ENCODE measurements at regions not wholly inside any gene's neighbourhood (a gene's known extent, or its start where the extent isn't known, plus 50 kb on each side); places are given as distances from the start of the nearest gene placed in this dataset.

DNA sequence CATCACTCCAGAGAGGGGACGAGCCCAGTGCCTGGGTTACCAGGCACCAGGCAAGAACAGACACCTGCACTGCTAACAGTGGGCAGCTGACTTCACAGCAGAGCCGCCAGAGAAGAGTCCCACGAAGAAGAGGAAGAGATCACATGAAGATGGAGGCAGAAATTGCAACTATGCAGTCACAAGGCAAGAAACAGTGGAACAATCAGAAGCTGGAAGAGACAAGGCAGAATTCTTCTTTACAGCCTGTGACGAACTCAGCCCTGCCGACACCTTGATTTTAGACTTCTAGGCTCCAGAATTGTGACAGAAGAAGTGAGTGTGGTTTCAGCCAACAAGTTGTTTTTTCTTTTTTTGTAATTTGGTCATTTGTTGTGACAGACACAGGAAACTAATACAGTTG is 59.2 kb downstream of the IL12A start:
- Histone ChIP-seq H4K8ac (ENCODE audit: extremely low read depth, insufficient read depth, low read length) (no peak overlapping the region), H3K18ac (ENCODE audit: extremely low read depth, low read length) (no peak overlapping the region), H3K79me2 (ENCODE audit: control insufficient read depth in 1 of 2, insufficient read depth in 2 of 2, low read length in 2 of 2) (no peaks in the 10 kb centered on the region), H3K4me1 (replicated peaks in 1 of 4; ENCODE audit: control insufficient read depth in 3 of 4, insufficient read depth in 4 of 4, low read length in 3 of 4) (no peaks in the 10 kb centered on the region), H4K20me1 (replicated peaks in 1 of 2; ENCODE audit: control insufficient read depth in 1 of 2, insufficient read depth in 2 of 2, low read length in 2 of 2) (no peaks in the 10 kb centered on the region), H2BK5ac (ENCODE audit: low read depth, low read length) (no peak overlapping the region), H3K4me3 (ENCODE audit: extremely low read depth in 1 of 4, insufficient read depth in 2 of 4, low read depth in 3 of 4, low read length in 4 of 4) (no peak overlapping the region), H3K36me3 (ENCODE audit: control insufficient read depth in 2 of 4, insufficient read depth in 4 of 4, low read length in 3 of 4) (no peaks in the 10 kb centered on the region), H2BK120ac (replicated peaks; ENCODE audit: low read depth, low read length) (no peak overlapping the region), H2BK20ac (ENCODE audit: low read length) (no peak overlapping the region), H3K14ac (ENCODE audit: insufficient read length) (no peak overlapping the region), H2BK12ac (ENCODE audit: low read depth, low read length) (no peak overlapping the region), H3K23ac (ENCODE audit: insufficient read length) (no peak overlapping the region), H4K5ac (ENCODE audit: insufficient read length, low read depth, low read length) (no peak overlapping the region), H3K23me2 (ENCODE audit: low read depth, low read length) (no peaks in the 10 kb centered on the region), H2AFZ (ENCODE audit: low read length) (no peak overlapping the region), H3K4ac (replicated peaks; ENCODE audit: insufficient read length, low read depth, low read length) (no peak overlapping the region), H3K27me3 (replicated peaks in 1 of 4; ENCODE audit: control insufficient read depth in 3 of 4, extremely low read depth in 1 of 4, insufficient read depth in 3 of 4, low read length in 3 of 4) (no peaks in the 10 kb centered on the region), H3K27ac (ENCODE audit: low read depth, low read length) (no peak overlapping the region), H2BK15ac (ENCODE audit: low read length) (no peak overlapping the region), H3K9ac (replicated peaks in 1 of 4; ENCODE audit: extremely low read depth in 1 of 4, low read depth in 3 of 4, low read length in 3 of 4) (no peak overlapping the region), H2AK5ac (ENCODE audit: low read depth, low read length) (no peak overlapping the region), H3K79me1 (ENCODE audit: low read depth, low read length) (no peaks in the 10 kb centered on the region), H3K9me3 (ENCODE audit: insufficient read depth in 2 of 2, low read depth in 1 of 2, low read length in 1 of 2) (0 out of 4 replicates have a peak, but pooled peaks cover 0 to under 1% of the 10 kb centered on the region in 2 experiments), H4K91ac (replicated peaks; ENCODE audit: insufficient read length, low read length) (no peak overlapping the region), H3K4me2 (ENCODE audit: insufficient read depth in 1 of 2, low read depth in 2 of 2, low read length in 2 of 2) (no peak overlapping the region), H3K56ac (replicated peaks; ENCODE audit: insufficient read length, low read depth, low read length) (no peak overlapping the region)
- WGBS, 2 experiments (ENCODE audit: extremely low coverage in 1 of 2, insufficient coverage in 1 of 2, insufficient read length in 1 of 2, insufficient replicate concordance in 2 of 2, low coverage in 1 of 2, low lambda C conversion rate in 2 of 2, missing lambda C conversion rate in 1 of 2), result 92% methylated on average over 5 of the region's 5 CpGs; no CpG with 5 or more reads in 1 of the 2 experiments
- DNase-seq (ENCODE audit: low read depth in 1 of 2, low spot score in 2 of 2), result no peak
- POLR2A ChIA-PET (ENCODE audit: partially characterized antibody), result no interaction called here
- FAIRE-seq, result no peak
- CTCF ChIA-PET (ENCODE audit: partially characterized antibody), result interaction anchor here (0.8 to 1.5 kb wide), 4 partner anchors 8 to 178 kb away, joined by 3 to 7 read pairs (median 5); partner anchors contain the start of gene C3orf80
- TF ChIP-seq, protein P1, sequence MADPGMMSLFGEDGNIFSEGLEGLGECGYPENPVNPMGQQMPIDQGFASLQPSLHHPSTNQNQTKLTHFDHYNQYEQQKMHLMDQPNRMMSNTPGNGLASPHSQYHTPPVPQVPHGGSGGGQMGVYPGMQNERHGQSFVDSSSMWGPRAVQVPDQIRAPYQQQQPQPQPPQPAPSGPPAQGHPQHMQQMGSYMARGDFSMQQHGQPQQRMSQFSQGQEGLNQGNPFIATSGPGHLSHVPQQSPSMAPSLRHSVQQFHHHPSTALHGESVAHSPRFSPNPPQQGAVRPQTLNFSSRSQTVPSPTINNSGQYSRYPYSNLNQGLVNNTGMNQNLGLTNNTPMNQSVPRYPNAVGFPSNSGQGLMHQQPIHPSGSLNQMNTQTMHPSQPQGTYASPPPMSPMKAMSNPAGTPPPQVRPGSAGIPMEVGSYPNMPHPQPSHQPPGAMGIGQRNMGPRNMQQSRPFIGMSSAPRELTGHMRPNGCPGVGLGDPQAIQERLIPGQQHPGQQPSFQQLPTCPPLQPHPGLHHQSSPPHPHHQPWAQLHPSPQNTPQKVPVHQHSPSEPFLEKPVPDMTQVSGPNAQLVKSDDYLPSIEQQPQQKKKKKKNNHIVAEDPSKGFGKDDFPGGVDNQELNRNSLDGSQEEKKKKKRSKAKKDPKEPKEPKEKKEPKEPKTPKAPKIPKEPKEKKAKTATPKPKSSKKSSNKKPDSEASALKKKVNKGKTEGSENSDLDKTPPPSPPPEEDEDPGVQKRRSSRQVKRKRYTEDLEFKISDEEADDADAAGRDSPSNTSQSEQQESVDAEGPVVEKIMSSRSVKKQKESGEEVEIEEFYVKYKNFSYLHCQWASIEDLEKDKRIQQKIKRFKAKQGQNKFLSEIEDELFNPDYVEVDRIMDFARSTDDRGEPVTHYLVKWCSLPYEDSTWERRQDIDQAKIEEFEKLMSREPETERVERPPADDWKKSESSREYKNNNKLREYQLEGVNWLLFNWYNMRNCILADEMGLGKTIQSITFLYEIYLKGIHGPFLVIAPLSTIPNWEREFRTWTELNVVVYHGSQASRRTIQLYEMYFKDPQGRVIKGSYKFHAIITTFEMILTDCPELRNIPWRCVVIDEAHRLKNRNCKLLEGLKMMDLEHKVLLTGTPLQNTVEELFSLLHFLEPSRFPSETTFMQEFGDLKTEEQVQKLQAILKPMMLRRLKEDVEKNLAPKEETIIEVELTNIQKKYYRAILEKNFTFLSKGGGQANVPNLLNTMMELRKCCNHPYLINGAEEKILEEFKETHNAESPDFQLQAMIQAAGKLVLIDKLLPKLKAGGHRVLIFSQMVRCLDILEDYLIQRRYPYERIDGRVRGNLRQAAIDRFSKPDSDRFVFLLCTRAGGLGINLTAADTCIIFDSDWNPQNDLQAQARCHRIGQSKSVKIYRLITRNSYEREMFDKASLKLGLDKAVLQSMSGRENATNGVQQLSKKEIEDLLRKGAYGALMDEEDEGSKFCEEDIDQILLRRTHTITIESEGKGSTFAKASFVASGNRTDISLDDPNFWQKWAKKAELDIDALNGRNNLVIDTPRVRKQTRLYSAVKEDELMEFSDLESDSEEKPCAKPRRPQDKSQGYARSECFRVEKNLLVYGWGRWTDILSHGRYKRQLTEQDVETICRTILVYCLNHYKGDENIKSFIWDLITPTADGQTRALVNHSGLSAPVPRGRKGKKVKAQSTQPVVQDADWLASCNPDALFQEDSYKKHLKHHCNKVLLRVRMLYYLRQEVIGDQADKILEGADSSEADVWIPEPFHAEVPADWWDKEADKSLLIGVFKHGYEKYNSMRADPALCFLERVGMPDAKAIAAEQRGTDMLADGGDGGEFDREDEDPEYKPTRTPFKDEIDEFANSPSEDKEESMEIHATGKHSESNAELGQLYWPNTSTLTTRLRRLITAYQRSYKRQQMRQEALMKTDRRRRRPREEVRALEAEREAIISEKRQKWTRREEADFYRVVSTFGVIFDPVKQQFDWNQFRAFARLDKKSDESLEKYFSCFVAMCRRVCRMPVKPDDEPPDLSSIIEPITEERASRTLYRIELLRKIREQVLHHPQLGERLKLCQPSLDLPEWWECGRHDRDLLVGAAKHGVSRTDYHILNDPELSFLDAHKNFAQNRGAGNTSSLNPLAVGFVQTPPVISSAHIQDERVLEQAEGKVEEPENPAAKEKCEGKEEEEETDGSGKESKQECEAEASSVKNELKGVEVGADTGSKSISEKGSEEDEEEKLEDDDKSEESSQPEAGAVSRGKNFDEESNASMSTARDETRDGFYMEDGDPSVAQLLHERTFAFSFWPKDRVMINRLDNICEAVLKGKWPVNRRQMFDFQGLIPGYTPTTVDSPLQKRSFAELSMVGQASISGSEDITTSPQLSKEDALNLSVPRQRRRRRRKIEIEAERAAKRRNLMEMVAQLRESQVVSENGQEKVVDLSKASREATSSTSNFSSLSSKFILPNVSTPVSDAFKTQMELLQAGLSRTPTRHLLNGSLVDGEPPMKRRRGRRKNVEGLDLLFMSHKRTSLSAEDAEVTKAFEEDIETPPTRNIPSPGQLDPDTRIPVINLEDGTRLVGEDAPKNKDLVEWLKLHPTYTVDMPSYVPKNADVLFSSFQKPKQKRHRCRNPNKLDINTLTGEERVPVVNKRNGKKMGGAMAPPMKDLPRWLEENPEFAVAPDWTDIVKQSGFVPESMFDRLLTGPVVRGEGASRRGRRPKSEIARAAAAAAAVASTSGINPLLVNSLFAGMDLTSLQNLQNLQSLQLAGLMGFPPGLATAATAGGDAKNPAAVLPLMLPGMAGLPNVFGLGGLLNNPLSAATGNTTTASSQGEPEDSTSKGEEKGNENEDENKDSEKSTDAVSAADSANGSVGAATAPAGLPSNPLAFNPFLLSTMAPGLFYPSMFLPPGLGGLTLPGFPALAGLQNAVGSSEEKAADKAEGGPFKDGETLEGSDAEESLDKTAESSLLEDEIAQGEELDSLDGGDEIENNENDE (IDR thresholded peaks at IDR 0.05; ENCODE audit: insufficient replicate concordance, low read length), result no peak

Measured in H1 (cell line).